ENCODE measurements at regions not wholly inside any gene's neighbourhood (a gene's known extent, or its start where the extent isn't known, plus 50 kb on each side); places are given as distances from the start of the nearest gene placed in this dataset.

- H3K27ac ChIP-seq: no peak overlapping the region
- H3K4me1 ChIP-seq: no peaks in the 10 kb centered on the region
- H3K4me3 ChIP-seq: no peak overlapping the region
- TF ChIP-seq POLR2A (IDR thresholded peaks at IDR 0.05) (no peak), CTCF (IDR thresholded peaks at IDR 0.05) (no peak)
- H3K27me3 ChIP-seq: no peaks in the 10 kb centered on the region
- DNase-seq: no peak
- H3K36me3 ChIP-seq: no peaks in the 10 kb centered on the region
- intact Hi-C loops (cut with DNase I; ENCODE audit: low total_unique reads): no loop called here
- H3K9me3 ChIP-seq: no peaks in the 10 kb centered on the region
These were observed 434.2 kb downstream of the ZNF521 start for GRCh38 chr18:24917767-24918166.

- H3K27ac ChIP-seq: no peak overlapping the region
- DNase-seq: no peak
- TF ChIP-seq POLR2A (IDR thresholded peaks at IDR 0.05) (no peak), CTCF (IDR thresholded peaks at IDR 0.05) (no peak)
- H3K9me3 ChIP-seq: no peaks in the 10 kb centered on the region
- intact Hi-C loops (cut with DNase I; ENCODE audit: low total_unique reads): no loop called here
- H3K36me3 ChIP-seq: no peaks in the 10 kb centered on the region
- no peaks in the 10 kb centered on the region for H3K4me1 ChIP-seq
- no peaks in the 10 kb centered on the region for H3K27me3 ChIP-seq
- H3K4me3 ChIP-seq: no peak overlapping the region
These were observed 433.7 kb downstream of the ZNF521 start for GRCh38 chr18:24918257-24918656.

GRCh38 chr18:24919181-24919797, 432.7 kb downstream of the ZNF521 start:
- Histone ChIP-seq H3K27ac (no peak overlapping the region), H3K36me3 (no peaks in the 10 kb centered on the region), H3K4me3 (no peak overlapping the region), H3K4me1 (no peaks in the 10 kb centered on the region), H3K27me3 (no peaks in the 10 kb centered on the region), H3K9me3 (no peaks in the 10 kb centered on the region)
- intact Hi-C loops (cut with DNase I; ENCODE audit: low total_unique reads): no loop called here
- no peak for DNase-seq
- TF ChIP-seq CTCF (IDR thresholded peaks at IDR 0.05) (no peak), POLR2A (IDR thresholded peaks at IDR 0.05) (no peak)

GRCh38 chr18:24922491-24922890, 429.5 kb downstream of the ZNF521 start:
- no peaks in the 10 kb centered on the region for H3K4me1 ChIP-seq
- no peak for DNase-seq
- H3K36me3 ChIP-seq: no peaks in the 10 kb centered on the region
- TF ChIP-seq CTCF (IDR thresholded peaks at IDR 0.05) (no peak), POLR2A (IDR thresholded peaks at IDR 0.05) (no peak)
- no peaks in the 10 kb centered on the region for H3K9me3 ChIP-seq
- H3K27ac ChIP-seq: no peak overlapping the region
- H3K27me3 ChIP-seq: no peaks in the 10 kb centered on the region
- intact Hi-C loops (cut with DNase I; ENCODE audit: low total_unique reads): no loop called here
- H3K4me3 ChIP-seq: no peak overlapping the region

- H3K4me3 ChIP-seq: no peak overlapping the region
- H3K4me1 ChIP-seq: no peaks in the 10 kb centered on the region
- H3K36me3 ChIP-seq: no peaks in the 10 kb centered on the region
- no peaks in the 10 kb centered on the region for H3K27me3 ChIP-seq
- no peak overlapping the region for H3K27ac ChIP-seq
- no peaks in the 10 kb centered on the region for H3K9me3 ChIP-seq
- no peak for TF ChIP-seq CTCF (IDR thresholded peaks at IDR 0.05)
- DNase-seq: no peak
- intact Hi-C loops (cut with DNase I; ENCODE audit: low total_unique reads): no loop called here
These were observed 428.8 kb downstream of the ZNF521 start for GRCh38 chr18:24923138-24923537.

Measured in uterus (tissue), 3 donors.